ENCODE measurements at regions not wholly inside any gene's neighbourhood (a gene's known extent, or its start where the extent isn't known, plus 50 kb on each side); places are given as distances from the start of the nearest gene placed in this dataset.

GRCh38 chr1:118322331-118322730 lies 137.3 kb upstream of the SPAG17 start:
- no peak for DNase-seq
- intact Hi-C loops (cut with DNase I; ENCODE audit: low total_unique reads), result no loop called here
- in situ Hi-C loops (cut with MboI; ENCODE audit: low pct_ligation_motif_present in 1 of 4, low pct_unique_long_range_greater_than_20kb in 1 of 4, low sequenced_read_pairs in 3 of 4), result no loop called here
- WGBS, 2 donors (ENCODE audit: low coverage in 1 of 2), result 55 to 59% methylated on average over 3 of the region's 3 CpGs
- H3K27me3 ChIP-seq, result no peaks in the 10 kb centered on the region
- H3K9me3 ChIP-seq, result no peaks in the 10 kb centered on the region
- H3K4me1 ChIP-seq, result no peaks in the 10 kb centered on the region
- TF ChIP-seq EP300 (IDR thresholded peaks at IDR 0.05; ENCODE audit: low read depth), result no peak
- TF ChIP-seq POLR2AphosphoS5 (IDR thresholded peaks at IDR 0.05), result no peak
- no peak for TF ChIP-seq POLR2A (IDR thresholded peaks at IDR 0.05)
- no peak for TF ChIP-seq CTCF (IDR thresholded peaks at IDR 0.05)
- no peak overlapping the region for H3K27ac ChIP-seq
- no peak overlapping the region for H3K4me3 ChIP-seq
- H3K36me3 ChIP-seq, result no peaks in the 10 kb centered on the region

DNA sequence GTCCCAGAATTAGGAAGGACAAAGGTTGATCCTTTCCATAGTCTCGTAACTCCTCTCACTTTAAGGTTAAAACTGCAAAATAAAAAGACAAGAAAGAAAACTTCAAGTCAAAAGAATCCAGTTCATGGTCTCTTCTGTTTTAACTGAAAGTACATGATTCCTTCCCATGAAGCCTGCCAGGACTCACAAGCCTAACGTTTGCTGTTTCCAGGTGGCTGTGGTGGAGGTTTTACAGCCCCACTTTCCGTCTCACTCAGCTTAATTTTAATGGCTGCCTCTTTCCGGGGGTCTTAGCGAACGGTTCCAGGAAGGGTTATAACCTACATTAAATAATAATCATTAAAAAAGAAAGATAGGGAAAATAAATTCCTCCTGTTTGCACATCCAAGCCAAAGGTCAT lies 136.8 kb upstream of the SPAG17 start:
- Histone ChIP-seq H3K27ac (no peak overlapping the region), H3K9me3 (no peaks in the 10 kb centered on the region), H3K4me3 (no peak overlapping the region), H3K36me3 (no peaks in the 10 kb centered on the region), H3K27me3 (no peaks in the 10 kb centered on the region), H3K4me1 (no peaks in the 10 kb centered on the region)
- TF ChIP-seq EP300 (IDR thresholded peaks at IDR 0.05; ENCODE audit: low read depth) (no peak), POLR2AphosphoS5 (IDR thresholded peaks at IDR 0.05) (no peak), POLR2A (IDR thresholded peaks at IDR 0.05) (no peak), CTCF (IDR thresholded peaks at IDR 0.05) (no peak)
- DNase-seq, result no peak
- WGBS, 2 donors (ENCODE audit: low coverage in 1 of 2), result 30 to 33% methylated on average over 6 of the region's 6 CpGs
- intact Hi-C loops (cut with DNase I; ENCODE audit: low total_unique reads), result no loop called here
- in situ Hi-C loops (cut with MboI; ENCODE audit: low pct_ligation_motif_present in 1 of 4, low pct_unique_long_range_greater_than_20kb in 1 of 4, low sequenced_read_pairs in 3 of 4), result no loop called here

DNA sequence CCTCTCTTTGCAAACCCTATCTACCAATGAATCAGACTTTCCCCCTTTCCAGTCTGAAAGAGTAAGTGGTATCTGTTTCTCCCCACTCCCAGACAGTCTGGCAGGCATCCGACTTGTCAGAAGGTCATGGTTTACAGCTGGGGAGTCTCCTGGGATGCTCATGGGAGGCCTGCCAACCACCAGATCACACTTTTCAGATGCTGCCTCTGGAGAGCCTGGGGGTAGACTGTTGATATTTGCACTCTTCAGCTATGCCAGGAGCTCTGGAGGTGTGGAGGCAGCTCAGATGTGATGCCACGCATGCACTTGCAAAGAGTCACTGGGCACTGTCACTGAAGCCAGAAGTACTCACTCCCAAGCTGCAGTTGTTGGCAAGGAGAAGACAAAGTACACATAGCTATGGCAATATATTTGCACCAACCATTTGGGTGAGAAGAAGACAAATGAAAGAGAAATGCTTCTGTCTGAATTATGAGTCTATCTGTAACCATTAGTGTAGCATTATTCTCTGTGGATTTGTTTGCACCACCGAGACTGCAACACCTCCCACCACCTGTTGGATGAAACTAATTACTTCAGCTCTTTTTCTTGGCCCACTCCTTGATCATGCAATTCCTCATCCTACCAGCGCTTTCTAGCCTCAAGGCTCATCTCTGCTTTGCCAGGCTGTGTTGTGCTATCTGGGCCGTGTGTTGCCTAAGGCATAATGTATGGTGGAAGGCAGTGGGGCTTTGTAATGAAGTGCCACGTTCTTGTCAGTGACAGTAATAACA lies 133.0 kb upstream of the SPAG17 start:
- Histone ChIP-seq H3K27ac (no peak overlapping the region), H3K4me1 (no peaks in the 10 kb centered on the region), H3K4me3 (no peak overlapping the region), H3K27me3 (no peaks in the 10 kb centered on the region), H3K9me3 (no peaks in the 10 kb centered on the region), H3K36me3 (no peaks in the 10 kb centered on the region)
- in situ Hi-C loops (cut with MboI; ENCODE audit: low pct_ligation_motif_present in 1 of 4, low pct_unique_long_range_greater_than_20kb in 1 of 4, low sequenced_read_pairs in 3 of 4), result no loop called here
- DNase-seq, result no peak
- intact Hi-C loops (cut with DNase I; ENCODE audit: low total_unique reads), result no loop called here
- TF ChIP-seq EP300 (IDR thresholded peaks at IDR 0.05; ENCODE audit: low read depth) (no peak), POLR2AphosphoS5 (IDR thresholded peaks at IDR 0.05) (no peak), CTCF (IDR thresholded peaks at IDR 0.05) (no peak), POLR2A (IDR thresholded peaks at IDR 0.05) (no peak)
- 66 to 80% methylated on average over 3 to 6 of the region's 6 CpGs for WGBS, 2 donors (ENCODE audit: low coverage in 1 of 2)

DNA sequence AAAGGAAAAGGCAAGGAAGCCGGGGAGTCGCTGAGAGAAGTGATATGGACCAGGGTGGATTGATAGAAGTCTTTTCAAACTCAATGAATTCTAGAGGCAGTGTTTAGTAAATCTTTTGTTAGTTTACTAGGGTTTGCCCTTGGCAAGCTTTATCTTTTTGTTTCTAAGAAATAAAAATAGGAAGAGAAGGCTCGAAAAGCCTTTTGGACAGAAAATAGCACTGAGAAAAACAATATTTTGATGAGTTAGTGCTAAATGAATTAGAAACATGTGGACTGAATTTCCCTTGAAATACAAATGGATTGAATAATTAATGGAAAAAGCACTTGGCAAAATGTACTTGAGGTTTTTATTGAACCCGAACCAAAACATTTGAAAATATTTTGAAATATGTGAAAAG lies 121.8 kb upstream of the SPAG17 start:
- intact Hi-C loops (cut with DNase I; ENCODE audit: low total_unique reads) (no loop called here), in situ Hi-C loops (cut with MboI; ENCODE audit: low pct_ligation_motif_present in 1 of 4, low pct_unique_long_range_greater_than_20kb in 1 of 4, low sequenced_read_pairs in 3 of 4) (no loop called here)
- no peak overlapping the region for H3K4me3 ChIP-seq
- H3K9me3 ChIP-seq, result no peaks in the 10 kb centered on the region
- whole genome bisulfite sequencing, 2 donors (ENCODE audit: low coverage in 1 of 2), result 78 to 80% methylated on average over 3 to 4 of the region's 4 CpGs
- H3K27ac ChIP-seq, result no peak overlapping the region
- no peak for TF ChIP-seq EP300 (IDR thresholded peaks at IDR 0.05; ENCODE audit: low read depth)
- TF ChIP-seq CTCF (IDR thresholded peaks at IDR 0.05), result no peak
- no peak for TF ChIP-seq POLR2AphosphoS5 (IDR thresholded peaks at IDR 0.05)
- TF ChIP-seq POLR2A (IDR thresholded peaks at IDR 0.05), result no peak
- no peak for DNase-seq
- no peaks in the 10 kb centered on the region for H3K4me1 ChIP-seq
- no peaks in the 10 kb centered on the region for H3K36me3 ChIP-seq
- no peaks in the 10 kb centered on the region for H3K27me3 ChIP-seq

Data from transverse colon (tissue), 4 donors.